Panc1 (cell line): ENCODE measurements at regions not wholly inside any gene's neighbourhood (a gene's known extent, or its start where the extent isn't known, plus 50 kb on each side); places are given as distances from the start of the nearest gene placed in this dataset.

Source experiments
- ATAC-seq: fragments of 200-7000 bp; cut with Tn5 transposase; 2 replicates; pipeline ENCODE4 v1.9.1; 2020; ENCODE audit warnings: mild to moderate bottlenecking, moderate library complexity
- BruUV-seq: library from RNA; stranded (reverse); fragments of 400-500 nt; replicated peaks from 2 replicates; lab custom pipeline; 2021; lab: Mats Ljungman, UMichigan
- CTCF ChIA-PET: fragments of 300-600 bp; sonication (Branson Sonifier 250); formaldehyde crosslinking; loops from one replicate; lab custom pipeline; 2022; ENCODE audit warnings: antibody characterized with exemption; lab: Charles Lee
- POLR2A ChIA-PET: fragments of 300-600 bp; sonication (Branson Sonifier 250); formaldehyde crosslinking; loops from one replicate; lab custom pipeline; 2022; ENCODE audit warnings: antibody characterized with exemption; lab: Charles Lee
- DNase-seq: peaks from one replicate; pipeline ENCODE4 v3.0.0-alpha.2; 2010; ENCODE audit warnings: low read depth, low spot score
- H3K27ac ChIP-seq: 2 replicates; pipeline ENCODE4 v1.5.1; 2011; ENCODE audit warnings: mild to moderate bottlenecking, low read length, inconsistent platforms
- H3K27me3 ChIP-seq: fragments of 200-500 bp; sonication (Bioruptor generic); 2 replicates; pipeline ENCODE4 v1.6.0; 2014; ENCODE audit warnings: low read length, inconsistent platforms; ENCODE audit not compliant: control insufficient read depth, insufficient read depth
- H3K36me3 ChIP-seq: fragments of 200-500 bp; sonication (Bioruptor generic); 2 replicates; pipeline ENCODE4 v1.5.1; 2014; ENCODE audit warnings: inconsistent platforms, mild to moderate bottlenecking, low read length, moderate library complexity; ENCODE audit not compliant: control insufficient read depth, insufficient read depth
- H3K4me1 ChIP-seq: 2 replicates; pipeline ENCODE4 v1.5.1; 2011; ENCODE audit warnings: inconsistent platforms, mild to moderate bottlenecking, low read length, moderate library complexity; ENCODE audit not compliant: control insufficient read depth, insufficient read depth
- H3K4me3 ChIP-seq, 2 experiments: 2 replicates each; pipeline ENCODE4 v1.5.1; 2011 to 2012; ENCODE audit warnings: low read depth in 2 of 2, low read length in 2 of 2, mild to moderate bottlenecking in 2 of 2, inconsistent platforms in 1 of 2, moderate library complexity in 1 of 2
- H3K9me3 ChIP-seq: fragments of 200-500 bp; sonication (Bioruptor generic); 2 replicates; pipeline ENCODE4 v1.5.1; 2014; ENCODE audit warnings: low read depth, mild to moderate bottlenecking, inconsistent platforms, low read length, moderate library complexity; ENCODE audit not compliant: control insufficient read depth, insufficient read depth
- POLR2AphosphoS5 ChIP-seq: IDR thresholded peaks from 2 replicates; pipeline ENCODE4 v1.6.1; 2012; ENCODE audit warnings: mild to moderate bottlenecking, low read depth, low read length, moderate library complexity
- SIN3A ChIP-seq: IDR thresholded peaks from 2 replicates; pipeline ENCODE4 v1.6.1; 2012; ENCODE audit warnings: low read depth, mild to moderate bottlenecking, low read length, moderate library complexity, borderline replicate concordance; ENCODE audit not compliant: insufficient read depth
- TCF7L2 ChIP-seq: IDR thresholded peaks from 2 replicates; pipeline ENCODE4 v1.6.1; 2011; ENCODE audit warnings: mild to moderate bottlenecking, low read depth, low read length, inconsistent platforms
- in situ Hi-C: cut with HindIII; loops from 2 replicates; pipeline ENCODE4 v1.10.0; 2016; ENCODE audit warnings: low sequenced_read_pairs, low pct_unique_long_range_greater_than_20kb
- intact Hi-C: fragments of 100-400 bp; cut with micrococcal nuclease; formaldehyde crosslinking; loops from one replicate; pipeline ENCODE4 v1.10.0; 2022; ENCODE audit not compliant: unreplicated experiment
- TF ChIP-seq, protein P1 (sequence below), 2 experiments: IDR thresholded peaks; 2 replicates each; pipeline ENCODE4 v1.6.1; 2011 to 2012; ENCODE audit warnings: low read depth in 2 of 2, control low read depth in 1 of 2, low read length in 1 of 2, mild to moderate bottlenecking in 1 of 2, moderate library complexity in 1 of 2; ENCODE audit not compliant: insufficient read depth in 1 of 2
- TF ChIP-seq, protein P2 (sequence below): fragments of 450-650 bp; IDR thresholded peaks from 2 replicates; pipeline ENCODE4 v1.5.1; 2017; ENCODE audit warnings: mild to moderate bottlenecking

DNA sequence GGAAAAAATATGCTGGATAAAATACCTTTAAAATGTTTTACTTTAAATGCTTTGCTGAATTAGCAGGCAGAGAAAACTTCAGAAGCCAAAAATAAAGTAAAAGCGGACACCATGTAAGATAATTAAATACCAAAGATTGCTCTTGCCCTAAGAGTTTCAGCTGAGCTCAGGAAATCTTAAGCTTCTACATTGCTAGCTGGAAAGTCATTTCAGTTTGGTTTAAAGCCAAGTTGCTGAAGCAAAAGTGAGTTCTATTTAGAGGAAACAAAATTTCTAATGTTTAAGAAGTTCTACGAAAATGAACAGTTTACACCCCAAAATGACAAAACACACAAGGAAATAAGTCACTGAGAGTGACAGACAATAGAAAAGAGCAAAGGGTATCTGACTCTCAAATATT lies 310.0 kb downstream of the ADAMTS20 start:
- Histone ChIP-seq H3K4me1 (no peaks in the 10 kb centered on the region), H3K4me3 (no peak overlapping the region), H3K9me3 (no peaks in the 10 kb centered on the region), H3K27me3 (no peaks in the 10 kb centered on the region), H3K36me3 (no peaks in the 10 kb centered on the region), H3K27ac (no peak overlapping the region)
- no peak for DNase-seq
- intact Hi-C loops, result no loop called here
- TF ChIP-seq, protein P1, sequence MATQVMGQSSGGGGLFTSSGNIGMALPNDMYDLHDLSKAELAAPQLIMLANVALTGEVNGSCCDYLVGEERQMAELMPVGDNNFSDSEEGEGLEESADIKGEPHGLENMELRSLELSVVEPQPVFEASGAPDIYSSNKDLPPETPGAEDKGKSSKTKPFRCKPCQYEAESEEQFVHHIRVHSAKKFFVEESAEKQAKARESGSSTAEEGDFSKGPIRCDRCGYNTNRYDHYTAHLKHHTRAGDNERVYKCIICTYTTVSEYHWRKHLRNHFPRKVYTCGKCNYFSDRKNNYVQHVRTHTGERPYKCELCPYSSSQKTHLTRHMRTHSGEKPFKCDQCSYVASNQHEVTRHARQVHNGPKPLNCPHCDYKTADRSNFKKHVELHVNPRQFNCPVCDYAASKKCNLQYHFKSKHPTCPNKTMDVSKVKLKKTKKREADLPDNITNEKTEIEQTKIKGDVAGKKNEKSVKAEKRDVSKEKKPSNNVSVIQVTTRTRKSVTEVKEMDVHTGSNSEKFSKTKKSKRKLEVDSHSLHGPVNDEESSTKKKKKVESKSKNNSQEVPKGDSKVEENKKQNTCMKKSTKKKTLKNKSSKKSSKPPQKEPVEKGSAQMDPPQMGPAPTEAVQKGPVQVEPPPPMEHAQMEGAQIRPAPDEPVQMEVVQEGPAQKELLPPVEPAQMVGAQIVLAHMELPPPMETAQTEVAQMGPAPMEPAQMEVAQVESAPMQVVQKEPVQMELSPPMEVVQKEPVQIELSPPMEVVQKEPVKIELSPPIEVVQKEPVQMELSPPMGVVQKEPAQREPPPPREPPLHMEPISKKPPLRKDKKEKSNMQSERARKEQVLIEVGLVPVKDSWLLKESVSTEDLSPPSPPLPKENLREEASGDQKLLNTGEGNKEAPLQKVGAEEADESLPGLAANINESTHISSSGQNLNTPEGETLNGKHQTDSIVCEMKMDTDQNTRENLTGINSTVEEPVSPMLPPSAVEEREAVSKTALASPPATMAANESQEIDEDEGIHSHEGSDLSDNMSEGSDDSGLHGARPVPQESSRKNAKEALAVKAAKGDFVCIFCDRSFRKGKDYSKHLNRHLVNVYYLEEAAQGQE (IDR thresholded peaks at IDR 0.05; ENCODE audit: insufficient read depth in 1 of 2, low read depth in 2 of 2, low read length in 1 of 2), result no peak
- TF ChIP-seq TCF7L2 (no peak), POLR2AphosphoS5 (no peak), SIN3A (no peak)
- ATAC-seq, result no peak
- ChIA-PET CTCF (no interaction called here), POLR2A (no interaction called here)
- in situ Hi-C loops, result no loop called here
- BruUV-seq, result no TSS peak

DNA sequence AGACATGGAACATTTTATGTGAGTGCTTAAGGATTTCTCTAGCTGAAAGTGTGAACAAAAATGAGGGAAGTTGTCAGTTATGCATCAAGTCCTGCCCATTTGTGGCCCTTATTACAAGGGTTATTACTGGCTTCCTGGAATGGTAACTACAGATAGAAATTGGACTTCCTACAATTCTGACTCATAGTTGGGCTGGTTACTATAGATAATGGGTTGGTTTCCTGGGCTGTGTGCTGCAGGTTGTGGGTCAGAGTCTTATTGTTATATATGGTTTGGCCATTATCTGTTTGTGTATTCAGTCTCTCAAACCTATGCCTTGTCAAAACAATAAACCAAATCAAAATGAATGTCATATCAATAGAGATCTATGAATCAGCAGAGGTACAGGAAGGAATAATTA lies 313.7 kb downstream of the ADAMTS20 start:
- no peaks in the 10 kb centered on the region for H3K4me1 ChIP-seq
- no peak for ATAC-seq
- no TSS peak for BruUV-seq
- in situ Hi-C loops (no loop called here), intact Hi-C loops (no loop called here)
- TF ChIP-seq POLR2AphosphoS5, result no peak
- no peak for TF ChIP-seq TCF7L2
- no peak for TF ChIP-seq SIN3A
- TF ChIP-seq, protein P1 (IDR thresholded peaks at IDR 0.05; ENCODE audit: insufficient read depth in 1 of 2, low read depth in 2 of 2, low read length in 1 of 2), result no peak
- TF ChIP-seq, protein P2, sequence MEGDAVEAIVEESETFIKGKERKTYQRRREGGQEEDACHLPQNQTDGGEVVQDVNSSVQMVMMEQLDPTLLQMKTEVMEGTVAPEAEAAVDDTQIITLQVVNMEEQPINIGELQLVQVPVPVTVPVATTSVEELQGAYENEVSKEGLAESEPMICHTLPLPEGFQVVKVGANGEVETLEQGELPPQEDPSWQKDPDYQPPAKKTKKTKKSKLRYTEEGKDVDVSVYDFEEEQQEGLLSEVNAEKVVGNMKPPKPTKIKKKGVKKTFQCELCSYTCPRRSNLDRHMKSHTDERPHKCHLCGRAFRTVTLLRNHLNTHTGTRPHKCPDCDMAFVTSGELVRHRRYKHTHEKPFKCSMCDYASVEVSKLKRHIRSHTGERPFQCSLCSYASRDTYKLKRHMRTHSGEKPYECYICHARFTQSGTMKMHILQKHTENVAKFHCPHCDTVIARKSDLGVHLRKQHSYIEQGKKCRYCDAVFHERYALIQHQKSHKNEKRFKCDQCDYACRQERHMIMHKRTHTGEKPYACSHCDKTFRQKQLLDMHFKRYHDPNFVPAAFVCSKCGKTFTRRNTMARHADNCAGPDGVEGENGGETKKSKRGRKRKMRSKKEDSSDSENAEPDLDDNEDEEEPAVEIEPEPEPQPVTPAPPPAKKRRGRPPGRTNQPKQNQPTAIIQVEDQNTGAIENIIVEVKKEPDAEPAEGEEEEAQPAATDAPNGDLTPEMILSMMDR, result no peak
- no peak overlapping the region for H3K27ac ChIP-seq
- H3K9me3 ChIP-seq, result no peaks in the 10 kb centered on the region
- H3K4me3 ChIP-seq, result no peak overlapping the region
- no peaks in the 10 kb centered on the region for H3K27me3 ChIP-seq
- DNase-seq, result no peak
- ChIA-PET CTCF (no interaction called here), POLR2A (no interaction called here)
- no peaks in the 10 kb centered on the region for H3K36me3 ChIP-seq
